ENCODE measurements at regions not wholly inside any gene's neighbourhood (a gene's known extent, or its start where the extent isn't known, plus 50 kb on each side); places are given as distances from the start of the nearest gene placed in this dataset.

GRCh38 chr12:39125566-39125965, 220.2 kb upstream of the CPNE8 start:
- no peak for DNase-seq (ENCODE audit: low spot score)

GRCh38 chr12:39124768-39125167, 219.4 kb upstream of the CPNE8 start:
- no peak for DNase-seq (ENCODE audit: low spot score)

GRCh38 chr12:39123580-39124253, 218.3 kb upstream of the CPNE8 start:
- DNase-seq (ENCODE audit: low spot score) = no peak

GRCh38 chr12:39122562-39123204, 217.3 kb upstream of the CPNE8 start:
- no peak for DNase-seq (ENCODE audit: low spot score)

GRCh38 chr12:39116861-39117260, 211.5 kb upstream of the CPNE8 start:
- no peak for DNase-seq (ENCODE audit: low spot score)

GRCh38 chr12:39112064-39112463, 206.7 kb upstream of the CPNE8 start:
- DNase-seq (ENCODE audit: low spot score) = no peak

GRCh38 chr12:39105111-39105510, 199.7 kb upstream of the CPNE8 start:
- no peak for DNase-seq (ENCODE audit: low spot score)

- DNase-seq (ENCODE audit: low spot score) = peak; percentile 30
These were observed 198.3 kb upstream of the CPNE8 start for GRCh38 chr12:39103552-39104165.

- DNase-seq (ENCODE audit: low spot score) = no peak
These were observed 197.3 kb upstream of the CPNE8 start for GRCh38 chr12:39102474-39103209.

GRCh38 chr12:39095636-39096330, 190.4 kb upstream of the CPNE8 start:
- no peak for DNase-seq (ENCODE audit: low spot score)

- DNase-seq (ENCODE audit: low spot score) = no peak
These were observed 176.5 kb upstream of the CPNE8 start for GRCh38 chr12:39081910-39082309.

GRCh38 chr12:39077226-39077625, 171.8 kb upstream of the CPNE8 start:
- no peak for DNase-seq (ENCODE audit: low spot score)

- DNase-seq (ENCODE audit: low spot score) = no peak
These were observed 168.7 kb upstream of the CPNE8 start for GRCh38 chr12:39074063-39074462.

- no peak for DNase-seq (ENCODE audit: low spot score)
These were observed 167.3 kb upstream of the CPNE8 start for GRCh38 chr12:39072658-39073057.

GRCh38 chr12:39071611-39072010, 166.2 kb upstream of the CPNE8 start:
- DNase-seq (ENCODE audit: low spot score) = no peak

GRCh38 chr12:39070775-39071174, 165.4 kb upstream of the CPNE8 start:
- DNase-seq (ENCODE audit: low spot score) = no peak

- DNase-seq (ENCODE audit: low spot score) = no peak
These were observed 160.1 kb upstream of the CPNE8 start for GRCh38 chr12:39065455-39065854.

- no peak for DNase-seq (ENCODE audit: low spot score)
These were observed 159.3 kb upstream of the CPNE8 start for GRCh38 chr12:39064708-39065107.

- DNase-seq (ENCODE audit: low spot score) = no peak
These were observed 157.0 kb upstream of the CPNE8 start for GRCh38 chr12:39062266-39062996.

- DNase-seq (ENCODE audit: low spot score) = no peak
These were observed 156.2 kb upstream of the CPNE8 start for GRCh38 chr12:39061576-39061975.

- DNase-seq (ENCODE audit: low spot score) = no peak
These were observed 143.0 kb upstream of the CPNE8 start for GRCh38 chr12:39048395-39048794.
